Ovary (tissue), 7 donors: ENCODE measurements at regions not wholly inside any gene's neighbourhood (a gene's known extent, or its start where the extent isn't known, plus 50 kb on each side); places are given as distances from the start of the nearest gene placed in this dataset.

Experiments
- DNase-seq, 5 donors: peaks; one replicate each; pipeline ENCODE4 v3.0.0-alpha.2; 2019 to 2020
- H3K27ac ChIP-seq, 2 donors: fragments of 200-600 bp; one replicate each; pipeline versions ENCODE4 v1.5.1 to v1.8.0; 2019 to 2022
- H3K27me3 ChIP-seq: fragments of 200-600 bp; one replicate; pipeline ENCODE4 v1.8.0; 2022
- H3K36me3 ChIP-seq: fragments of 200-600 bp; sonication (generic); one replicate; pipeline ENCODE4 v1.5.1; 2019
- H3K4me1 ChIP-seq: one replicate; pipeline ENCODE4 v1.8.1; 2013; ENCODE audit warnings: mild to moderate bottlenecking, moderate library complexity; ENCODE audit not compliant: insufficient read depth
- H3K4me3 ChIP-seq: fragments of 200-600 bp; sonication (generic); one replicate; pipeline ENCODE4 v1.5.1; 2017
- H3K9me3 ChIP-seq, 2 donors: fragments of 200-600 bp in 1 of 2; sonication (generic) in 1 of 2; one replicate each; pipeline versions ENCODE4 v1.5.1 to v1.8.1; 2013 to 2019; ENCODE audit warnings: mild to moderate bottlenecking in 1 of 2, moderate library complexity in 1 of 2
- CTCF ChIP-seq, 3 donors: fragments of 450-650 bp in 2 of 3; fragments of 200-600 bp in 1 of 3; IDR thresholded peaks; one replicate each; pipeline versions ENCODE4 v1.5.1 to v1.8.0; 2016 to 2022; ENCODE audit warnings: antibody characterized with exemption in 3 of 3, mild to moderate bottlenecking in 1 of 3
- EP300 ChIP-seq: sonication (generic); formaldehyde crosslinking; IDR thresholded peaks from one replicate; pipeline ENCODE4 v1.6.1; 2017; ENCODE audit warnings: antibody characterized with exemption
- POLR2A ChIP-seq: fragments of 450-650 bp; IDR thresholded peaks from one replicate; pipeline ENCODE4 v1.6.1; 2017; ENCODE audit warnings: antibody characterized with exemption, mild to moderate bottlenecking, moderate library complexity
- whole genome bisulfite sequencing, 3 donors: extraction: QIAGEN DNeasy Blood & Tissue Kit in 1 of 3; methylation state at CpG; one replicate each; pipeline versions ENCODE4 v1.1.5 to v1.1.7; 2013 to 2017; 5-methylcytosine and 5-hydroxymethylcytosine counted together
- intact Hi-C, 4 donors: fragments of 100-400 bp; cut with DNase I; formaldehyde crosslinking; loops; one replicate each; pipeline versions ENCODE4 v1.11.0 to v1.15.1; 2022 to 2023
- donor health status: DM: no; HTN: no; CAD: no; lungs with moderate emphysema.
- donor health status: DM: no; HTN: no; CAD: no.
- donor health status: Bipolar disorder and iron deficiency.
- donor health status: DM: no; HTN: no; CAD: no.
- donor health status: DM: yes; HTN: yes; CAD: no.

GRCh38 chr1:214193691-214194090 is 87.3 kb upstream of the SMYD2 start:
- DNase-seq, result no peak
- Histone ChIP-seq H3K4me1 (no peaks in the 10 kb centered on the region), H3K9me3 (no peaks in the 10 kb centered on the region), H3K27ac (no peak overlapping the region), H3K36me3 (no peaks in the 10 kb centered on the region), H3K27me3 (no peaks in the 10 kb centered on the region), H3K4me3 (no peak overlapping the region)
- TF ChIP-seq CTCF (IDR thresholded peaks at IDR 0.05) (no peak), EP300 (no peak), POLR2A (no peak)
- intact Hi-C loops, result no loop called here
- 68 to 70% (median 70%) methylated on average over 6 of the region's 6 CpGs for WGBS, 3 donors

- Histone ChIP-seq H3K4me3 (no peak overlapping the region), H3K36me3 (no peaks in the 10 kb centered on the region), H3K4me1 (no peaks in the 10 kb centered on the region), H3K9me3 (no peaks in the 10 kb centered on the region), H3K27ac (no peak overlapping the region), H3K27me3 (no peaks in the 10 kb centered on the region)
- no peak for DNase-seq
- TF ChIP-seq EP300 (no peak), CTCF (IDR thresholded peaks at IDR 0.05) (no peak), POLR2A (no peak)
- 74 to 90% (median 76%) methylated on average over 1 of the region's 1 CpG for WGBS, 3 donors
- intact Hi-C loops, result no loop called here
Observed at GRCh38 chr1:214198571-214198970, 82.4 kb upstream of the SMYD2 start.

- H3K36me3 ChIP-seq, result no peaks in the 10 kb centered on the region
- H3K27ac ChIP-seq, result no peak overlapping the region
- no peak for TF ChIP-seq EP300
- TF ChIP-seq POLR2A, result no peak
- TF ChIP-seq CTCF (IDR thresholded peaks at IDR 0.05), result no peak
- H3K4me3 ChIP-seq, result no peak overlapping the region
- no peaks in the 10 kb centered on the region for H3K9me3 ChIP-seq
- 39 to 56% (median 52%) methylated on average over 2 of the region's 2 CpGs for WGBS, 3 donors
- H3K27me3 ChIP-seq, result no peaks in the 10 kb centered on the region
- H3K4me1 ChIP-seq, result no peaks in the 10 kb centered on the region
- intact Hi-C loops, result no loop called here
- DNase-seq, result no peak
Observed at GRCh38 chr1:214199585-214199984, 81.4 kb upstream of the SMYD2 start.

- WGBS, 3 donors, result 70 to 76% (median 72%) methylated on average over 3 of the region's 3 CpGs
- intact Hi-C loops, result no loop called here
- Histone ChIP-seq H3K9me3 (no peaks in the 10 kb centered on the region), H3K4me3 (no peak overlapping the region), H3K4me1 (no peaks in the 10 kb centered on the region), H3K27ac (no peak overlapping the region), H3K27me3 (no peaks in the 10 kb centered on the region), H3K36me3 (no peaks in the 10 kb centered on the region)
- DNase-seq, result no peak
- TF ChIP-seq POLR2A, result no peak
- TF ChIP-seq EP300, result no peak
- TF ChIP-seq CTCF (IDR thresholded peaks at IDR 0.05), result no peak
Observed at GRCh38 chr1:214202992-214203391, 78.0 kb upstream of the SMYD2 start.

- intact Hi-C loops, result no loop called here
Observed at GRCh38 chr1:214205053-214205452, 75.9 kb upstream of the SMYD2 start.

More at GRCh38 chr1:214205053-214205452, 75.9 kb upstream of the SMYD2 start:
- Histone ChIP-seq H3K27ac (no peak overlapping the region), H3K36me3 (no peaks in the 10 kb centered on the region), H3K4me1 (no peaks in the 10 kb centered on the region), H3K4me3 (no peak overlapping the region), H3K9me3 (no peaks in the 10 kb centered on the region), H3K27me3 (no peaks in the 10 kb centered on the region)
- DNase-seq, result no peak
- TF ChIP-seq CTCF (IDR thresholded peaks at IDR 0.05) (no peak), POLR2A (no peak), EP300 (no peak)
- 46 to 52% (median 48%) methylated on average over 8 of the region's 8 CpGs for WGBS, 3 donors
